ENCODE measurements at regions not wholly inside any gene's neighbourhood (a gene's known extent, or its start where the extent isn't known, plus 50 kb on each side); places are given as distances from the start of the nearest gene placed in this dataset.
"Not testable (repeated sequence)": the region's sequence is repeated elsewhere in the genome, so short reads cannot be mapped to it uniquely, and the experiment has no call there.

GRCh38 chr4:156538651-156539257 lies 432.8 kb downstream of the PDGFC start:
- no peak for DNase-seq

GRCh38 chr4:156538210-156538609 lies 433.4 kb downstream of the PDGFC start:
- DNase-seq = no peak

- DNase-seq = no peak
Measured at GRCh38 chr4:156537286-156537685, 434.3 kb downstream of the PDGFC start.

- DNase-seq = no peak
Measured at GRCh38 chr4:156536661-156537060, 434.9 kb downstream of the PDGFC start.

- DNase-seq = peak; percentile 76
Measured at GRCh38 chr4:156534205-156534604, 437.4 kb downstream of the PDGFC start.

GRCh38 chr4:156528216-156528615 lies 443.4 kb downstream of the PDGFC start:
- DNase-seq = no peak

- no peak for DNase-seq
Measured at GRCh38 chr4:156527237-156527993, 444.2 kb downstream of the PDGFC start.

GRCh38 chr4:156523991-156524390 lies 447.6 kb downstream of the PDGFC start:
- peak; percentile 97 for DNase-seq

- peak; percentile 96 for DNase-seq
Measured at GRCh38 chr4:156523492-156523891, 448.1 kb downstream of the PDGFC start.

- peak; percentile 20 for DNase-seq
Measured at GRCh38 chr4:156521631-156522030, 450.0 kb downstream of the PDGFC start.

GRCh38 chr4:156517956-156518355 lies 453.6 kb downstream of the PDGFC start:
- no peak for DNase-seq

- DNase-seq = no peak
Measured at GRCh38 chr4:156517546-156517945, 454.1 kb downstream of the PDGFC start.

- DNase-seq = no peak
Measured at GRCh38 chr4:156516698-156517097, 454.9 kb downstream of the PDGFC start.

GRCh38 chr4:156515295-156515694 lies 456.3 kb downstream of the PDGFC start:
- DNase-seq = no peak

- DNase-seq = no peak
Measured at GRCh38 chr4:156512622-156513021, 459.0 kb downstream of the PDGFC start.

GRCh38 chr4:156509921-156510320 lies 461.7 kb downstream of the PDGFC start:
- not testable (repeated sequence) for DNase-seq

GRCh38 chr4:156505341-156505955 lies 466.2 kb downstream of the PDGFC start:
- DNase-seq = peak; percentile 95

- no peak for DNase-seq
Measured at GRCh38 chr4:156503119-156503518, 468.5 kb downstream of the PDGFC start.

- DNase-seq = no peak
Measured at GRCh38 chr4:156501962-156502361, 469.6 kb downstream of the PDGFC start.

- no peak for DNase-seq
Measured at GRCh38 chr4:156499684-156500083, 471.9 kb downstream of the PDGFC start.

- DNase-seq = peak; percentile 98
Measured at GRCh38 chr4:156497486-156497885, 474.1 kb downstream of the PDGFC start.

GRCh38 chr4:156496797-156497196 lies 474.8 kb downstream of the PDGFC start:
- DNase-seq = no peak

- DNase-seq = no peak
Measured at GRCh38 chr4:156495836-156496235, 475.8 kb downstream of the PDGFC start.

GRCh38 chr4:156495091-156495490 lies 476.5 kb downstream of the PDGFC start:
- no peak for DNase-seq

Data from NCI-H82 (cell line).